Medulla oblongata (tissue), 1 donor: ENCODE measurements at regions not wholly inside any gene's neighbourhood (a gene's known extent, or its start where the extent isn't known, plus 50 kb on each side); places are given as distances from the start of the nearest gene placed in this dataset.
"Not testable (repeated sequence)": the region's sequence is repeated elsewhere in the genome, so short reads cannot be mapped to it uniquely, and the experiment has no call there.

Experiments used
- DNase-seq: peaks from one replicate; pipeline ENCODE4 v3.0.0-alpha.2; 2015; ENCODE audit errors: extremely low spot score

DNA sequence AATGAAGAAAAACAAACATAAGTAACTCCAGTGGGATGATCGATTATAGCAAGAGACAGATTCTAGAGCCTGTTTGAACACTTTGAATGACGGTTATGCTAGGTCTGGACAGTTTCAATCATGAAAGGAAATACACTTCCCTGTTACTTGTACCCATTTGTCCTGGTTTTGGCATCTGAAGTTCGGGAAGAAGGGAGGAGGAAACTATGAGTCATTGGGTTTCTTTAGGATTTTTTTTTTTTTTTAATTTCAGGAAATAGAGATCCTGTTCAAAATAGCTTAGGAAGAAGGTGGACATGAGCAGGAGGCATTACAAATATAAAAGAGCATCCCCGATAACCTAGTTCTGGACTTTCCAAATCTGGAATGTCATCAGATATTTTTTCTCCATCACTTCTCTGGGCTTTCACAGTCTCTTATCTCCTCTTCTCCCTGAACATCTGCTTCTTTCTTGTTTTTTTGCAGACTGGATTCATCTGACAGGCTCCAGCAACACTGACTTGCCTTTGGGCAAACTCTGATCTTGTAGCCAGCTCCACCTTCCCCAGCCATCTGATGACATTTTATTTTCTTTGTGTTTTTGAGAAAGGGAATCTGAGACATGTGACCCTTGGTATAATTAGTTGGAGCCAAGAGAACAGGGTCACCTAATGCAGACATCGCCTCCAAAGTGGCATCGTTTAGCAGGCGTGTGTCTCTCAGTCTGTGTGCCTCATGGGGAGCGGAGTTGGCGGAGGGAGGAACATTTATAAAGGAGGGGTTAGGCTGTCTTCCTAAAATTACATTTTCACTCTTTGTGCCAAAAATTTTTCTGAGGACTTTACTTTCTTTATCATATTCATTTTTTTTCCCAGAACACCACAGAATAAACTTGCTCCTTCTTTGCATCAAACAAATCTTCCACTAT, 195.3 kb upstream of the EPHA4 start:
- DNase-seq = no peak

DNA sequence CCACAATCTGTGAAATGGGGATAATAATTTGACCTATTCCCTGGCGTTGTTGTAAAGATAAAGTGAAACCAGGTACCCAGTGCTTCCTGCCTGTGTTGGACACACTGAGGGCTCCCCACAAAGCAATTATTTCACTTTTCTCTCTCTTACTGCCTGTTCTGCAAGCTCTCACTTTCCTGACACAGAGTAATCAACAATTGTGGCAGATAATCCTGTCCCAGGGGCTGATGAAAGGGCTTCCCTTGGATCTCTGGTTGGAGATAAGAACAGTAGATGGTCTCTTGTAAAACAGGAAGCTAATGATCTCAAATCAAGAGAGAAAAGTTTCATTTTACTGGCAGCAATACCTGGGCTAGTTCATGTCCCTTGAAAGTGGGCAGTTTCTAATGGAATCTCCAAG, 190.4 kb upstream of the EPHA4 start:
- no peak for DNase-seq

DNA sequence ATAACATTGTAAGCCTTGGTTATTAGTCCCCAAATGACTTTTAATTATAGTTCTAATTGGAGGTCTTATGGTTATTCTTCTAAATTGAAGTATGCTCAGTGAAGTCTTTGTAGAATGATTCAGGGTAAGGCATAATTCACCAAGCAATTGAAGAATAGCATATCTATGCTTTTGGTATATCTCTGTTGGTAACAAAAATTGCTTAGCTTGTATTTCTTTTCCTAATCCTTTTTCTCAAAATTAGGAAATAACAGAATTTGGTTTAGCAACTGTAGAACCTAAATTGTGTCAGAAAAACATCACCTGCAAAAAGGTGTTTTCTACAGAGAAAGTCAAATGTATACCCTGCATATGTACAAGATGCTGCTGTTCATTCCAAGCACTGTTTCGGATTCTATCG, 189.2 kb upstream of the EPHA4 start:
- DNase-seq = no peak

DNA sequence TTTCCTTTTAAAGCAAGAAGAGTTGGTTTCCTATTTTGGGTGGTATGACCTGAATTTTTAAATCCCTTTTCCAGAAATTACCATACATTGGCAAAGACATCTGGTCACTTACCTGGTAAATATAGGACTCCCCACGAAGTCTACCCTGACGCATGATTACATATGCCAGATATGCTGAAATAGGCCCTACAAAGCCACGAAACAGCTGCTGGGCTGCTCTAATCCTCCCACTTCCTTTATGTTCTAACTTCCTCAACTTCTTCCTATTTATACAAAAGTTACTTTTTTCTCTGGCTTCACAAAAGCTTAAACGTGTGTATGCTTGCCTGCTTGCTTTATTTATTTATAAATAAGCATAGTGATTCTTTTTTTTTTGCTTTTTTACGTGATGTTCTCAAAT, 186.0 kb upstream of the EPHA4 start:
- DNase-seq = no peak

DNA sequence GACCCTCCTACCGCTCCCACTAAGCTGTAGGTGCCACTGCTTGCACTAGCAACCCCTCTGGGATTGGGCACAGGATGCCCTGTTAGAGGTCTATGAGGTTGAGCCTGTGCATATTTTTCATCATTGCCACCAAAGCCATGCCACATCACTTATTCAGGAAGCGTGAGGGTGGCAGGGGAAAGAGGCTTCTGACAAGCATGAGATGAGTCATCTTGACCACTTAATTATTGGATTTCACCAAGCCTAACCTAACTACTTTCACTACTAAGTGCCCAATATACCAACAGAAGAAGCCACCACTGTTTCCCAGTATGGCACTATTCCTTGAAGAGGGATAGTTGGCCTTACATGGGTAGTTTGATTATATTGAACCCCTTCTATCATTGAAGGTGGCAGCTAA, 181.3 kb upstream of the EPHA4 start:
- DNase-seq = no peak

DNA sequence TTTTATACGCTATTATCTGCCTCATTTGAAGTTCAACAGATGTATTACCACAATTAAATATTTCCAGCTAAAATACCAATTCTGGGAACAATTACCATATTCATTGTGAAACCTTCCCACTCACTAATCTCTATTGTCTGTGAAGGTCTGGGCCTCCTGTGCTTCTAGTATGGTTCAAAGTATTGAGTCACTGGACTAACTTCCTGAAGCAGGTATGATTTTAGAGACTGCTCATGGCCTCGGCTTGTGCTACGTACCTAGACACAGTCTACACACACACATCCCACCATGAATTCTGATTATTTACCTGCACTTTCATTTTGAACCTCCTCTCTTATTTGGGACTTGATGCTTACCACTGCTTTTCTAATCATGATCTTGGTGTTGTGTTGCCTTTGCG, 180.7 kb upstream of the EPHA4 start:
- no peak for DNase-seq

DNA sequence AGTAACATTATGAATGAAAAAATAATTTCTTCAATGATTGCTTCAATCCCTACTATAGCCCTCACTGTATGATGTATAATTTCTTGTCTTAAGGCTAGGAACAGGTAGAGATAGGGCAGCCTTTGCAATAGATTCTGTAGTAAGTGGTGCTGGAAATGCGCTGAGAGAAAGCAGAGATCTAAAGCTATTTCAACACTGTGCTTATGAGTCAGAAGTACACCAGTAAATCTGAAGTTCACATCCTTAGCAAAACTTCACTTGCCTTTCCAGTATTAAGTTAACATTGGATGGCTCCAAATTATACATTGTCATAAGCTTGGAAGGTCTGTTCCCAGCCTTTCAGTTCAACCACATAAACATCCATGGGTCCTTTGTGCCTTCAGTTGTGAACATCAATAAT, 178.2 kb upstream of the EPHA4 start:
- no peak for DNase-seq

DNA sequence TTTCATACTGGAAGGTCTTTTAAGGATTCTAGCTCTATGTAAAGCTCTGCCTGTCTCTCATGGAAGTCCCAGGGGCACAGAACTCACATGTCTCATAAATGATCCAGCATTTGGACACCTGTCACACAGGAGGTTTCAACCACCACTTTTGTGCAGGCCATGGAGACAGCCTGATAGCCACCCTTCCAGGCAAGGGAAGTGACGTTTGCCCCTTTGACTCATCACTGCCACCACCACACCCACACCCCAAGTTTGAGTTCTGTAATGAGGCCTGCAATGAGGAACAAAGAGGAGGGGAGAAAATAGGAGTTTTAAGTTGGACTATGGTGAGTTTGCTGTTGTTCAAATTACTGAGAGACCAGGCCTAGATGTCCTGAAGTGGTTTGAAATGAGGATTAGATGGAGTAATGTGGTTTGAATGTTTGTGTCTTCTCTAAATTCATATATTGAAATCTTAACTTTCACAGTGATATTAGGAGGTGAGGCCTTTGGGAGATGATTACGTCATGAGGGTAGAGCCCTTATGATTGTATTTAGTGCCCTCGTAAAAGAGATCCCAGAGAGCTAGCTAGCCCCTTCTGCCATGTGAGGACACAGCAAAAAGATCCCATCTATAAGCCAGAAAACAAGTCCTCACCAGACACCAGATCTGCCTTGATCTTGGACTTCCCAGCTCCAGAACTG, 175.3 kb upstream of the EPHA4 start:
- no peak for DNase-seq

DNA sequence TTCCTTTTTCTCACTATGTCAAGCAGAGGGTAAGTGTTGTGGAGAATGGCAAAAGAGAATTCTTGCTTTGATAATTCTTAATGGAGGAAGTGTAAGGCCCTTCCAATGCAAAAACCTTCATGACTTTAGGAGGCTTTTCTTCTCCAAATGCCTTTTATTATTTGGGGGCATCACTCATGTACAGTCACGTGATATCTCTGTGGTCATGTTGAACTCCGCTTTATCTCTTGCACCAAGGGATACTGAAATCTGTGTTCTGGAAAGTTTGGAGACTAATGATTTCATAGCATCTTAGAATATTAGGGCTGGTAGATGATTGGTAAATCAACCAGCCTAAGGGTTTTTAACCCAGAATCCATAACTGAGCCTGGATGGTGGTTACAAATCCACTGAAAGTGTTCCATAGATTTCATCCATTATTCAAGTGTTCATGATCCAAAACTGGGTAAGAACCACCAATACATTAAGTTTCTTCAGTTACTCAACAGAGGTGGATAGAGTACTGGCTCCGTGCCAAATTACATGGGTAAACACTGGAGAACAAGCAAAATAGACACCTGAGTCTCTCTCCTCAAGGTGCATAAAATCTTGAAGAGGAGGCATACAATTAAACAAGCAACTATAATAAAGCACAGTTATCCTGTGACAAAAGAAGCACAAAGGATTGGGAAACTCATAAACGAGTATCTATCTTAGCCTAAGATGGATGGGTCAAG, 169.6 kb upstream of the EPHA4 start:
- DNase-seq = no peak

DNA sequence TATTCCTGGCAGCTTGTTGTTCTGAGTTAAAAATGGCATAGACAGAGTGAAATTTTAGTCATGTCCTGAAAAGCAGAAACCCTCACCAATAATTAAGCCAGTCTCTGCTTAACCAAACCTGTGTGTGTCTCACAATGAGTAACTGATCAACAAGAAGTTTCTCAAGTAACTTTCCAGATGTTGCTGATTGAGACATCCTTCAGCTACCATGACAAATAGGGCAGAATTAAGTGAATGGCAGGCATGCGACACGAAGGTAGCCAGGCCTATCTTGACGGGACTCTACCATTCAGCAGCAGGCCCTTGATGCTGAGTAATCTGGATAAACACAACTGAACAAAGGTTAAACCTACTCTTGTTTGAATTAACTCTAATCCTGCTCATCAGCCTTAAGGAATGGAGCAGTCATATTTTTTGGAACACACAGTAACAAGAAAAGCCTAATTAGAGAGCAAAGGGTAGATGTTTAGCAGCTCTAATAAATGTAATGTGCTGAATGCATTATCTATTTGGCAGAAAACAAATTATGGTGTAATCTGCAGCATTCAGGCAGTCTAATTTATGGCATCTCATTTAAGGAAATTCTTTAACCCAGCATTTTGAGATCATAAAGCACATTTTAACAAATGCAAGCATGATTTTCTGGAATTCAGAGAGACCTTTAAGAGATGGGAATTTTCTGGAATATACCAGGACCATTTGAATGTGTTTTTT, 159.5 kb upstream of the EPHA4 start:
- DNase-seq = no peak

DNA sequence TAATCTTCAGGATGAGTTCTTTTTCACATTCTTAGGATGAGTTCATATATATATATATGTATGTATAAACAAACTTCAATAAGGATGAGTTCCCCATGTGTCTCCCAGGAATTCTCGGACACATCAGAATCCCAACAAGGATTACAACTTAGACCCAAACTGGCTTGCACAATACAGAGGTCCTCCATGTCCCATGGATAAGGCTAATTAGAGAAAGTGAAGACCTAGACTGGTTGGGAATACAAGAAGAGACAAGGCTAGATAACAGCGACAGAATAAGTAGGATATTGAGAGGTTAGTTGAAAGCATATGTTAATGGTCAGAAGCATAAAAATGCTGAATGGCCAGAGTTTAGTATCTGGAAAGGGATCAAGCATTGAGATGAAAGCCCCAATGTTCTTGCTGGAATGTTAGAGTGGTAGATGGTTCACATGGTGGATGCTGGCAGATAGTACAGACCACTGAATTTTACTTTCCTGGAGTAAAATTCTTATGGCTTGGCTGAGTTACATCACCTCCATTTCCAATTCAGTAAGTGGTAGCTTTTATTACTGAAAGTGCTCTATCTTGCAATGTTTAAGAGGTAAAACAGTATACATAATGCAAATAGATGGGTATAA, 154.9 kb upstream of the EPHA4 start:
- DNase-seq = no peak

DNA sequence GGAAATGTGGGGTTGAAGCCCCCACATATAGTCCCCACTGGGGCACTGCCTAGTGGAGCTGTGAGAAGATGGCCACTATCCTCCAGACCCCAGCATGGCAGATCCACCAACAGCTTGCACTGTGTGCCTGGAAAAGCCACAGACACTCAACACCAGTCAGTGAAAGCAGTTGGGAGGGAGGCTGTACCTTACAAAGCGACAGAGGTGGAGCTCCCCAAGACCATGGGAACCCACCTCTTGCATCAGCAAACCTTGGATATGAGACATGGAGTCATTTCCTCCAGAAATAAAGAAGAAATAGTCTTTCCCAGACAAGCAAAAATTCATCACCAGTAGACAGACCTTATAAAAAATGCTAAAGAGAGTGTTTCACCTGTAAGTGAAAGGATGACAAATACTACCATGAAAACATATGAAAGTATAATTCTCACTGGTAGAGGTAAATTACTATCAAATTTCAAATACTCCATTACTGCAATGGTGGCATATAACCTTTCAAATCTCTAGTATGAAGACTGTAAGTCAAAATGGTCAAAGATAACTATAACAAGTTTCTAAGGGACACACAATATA, 152.6 kb upstream of the EPHA4 start:
- DNase-seq = no peak

DNA sequence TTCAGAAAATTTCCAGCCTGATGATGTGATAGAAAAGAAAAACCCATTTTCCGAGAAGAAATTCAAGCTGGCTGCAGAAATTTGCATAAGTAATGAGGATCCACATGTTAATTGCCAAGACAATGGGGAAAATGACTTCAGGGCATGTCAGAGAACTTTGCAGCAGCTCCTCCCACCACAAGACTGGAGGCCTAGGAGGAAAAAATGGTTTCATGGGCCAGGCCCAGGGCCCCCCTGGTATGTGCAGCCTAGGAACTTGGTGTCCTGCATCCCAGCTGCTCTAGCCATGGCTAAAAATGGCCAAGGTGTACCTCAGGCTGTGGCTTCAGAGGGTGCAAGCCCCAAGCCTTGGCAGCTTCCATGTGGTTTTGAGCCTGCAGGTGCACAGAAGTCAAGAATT, 152.0 kb upstream of the EPHA4 start:
- not testable (repeated sequence) for DNase-seq

DNA sequence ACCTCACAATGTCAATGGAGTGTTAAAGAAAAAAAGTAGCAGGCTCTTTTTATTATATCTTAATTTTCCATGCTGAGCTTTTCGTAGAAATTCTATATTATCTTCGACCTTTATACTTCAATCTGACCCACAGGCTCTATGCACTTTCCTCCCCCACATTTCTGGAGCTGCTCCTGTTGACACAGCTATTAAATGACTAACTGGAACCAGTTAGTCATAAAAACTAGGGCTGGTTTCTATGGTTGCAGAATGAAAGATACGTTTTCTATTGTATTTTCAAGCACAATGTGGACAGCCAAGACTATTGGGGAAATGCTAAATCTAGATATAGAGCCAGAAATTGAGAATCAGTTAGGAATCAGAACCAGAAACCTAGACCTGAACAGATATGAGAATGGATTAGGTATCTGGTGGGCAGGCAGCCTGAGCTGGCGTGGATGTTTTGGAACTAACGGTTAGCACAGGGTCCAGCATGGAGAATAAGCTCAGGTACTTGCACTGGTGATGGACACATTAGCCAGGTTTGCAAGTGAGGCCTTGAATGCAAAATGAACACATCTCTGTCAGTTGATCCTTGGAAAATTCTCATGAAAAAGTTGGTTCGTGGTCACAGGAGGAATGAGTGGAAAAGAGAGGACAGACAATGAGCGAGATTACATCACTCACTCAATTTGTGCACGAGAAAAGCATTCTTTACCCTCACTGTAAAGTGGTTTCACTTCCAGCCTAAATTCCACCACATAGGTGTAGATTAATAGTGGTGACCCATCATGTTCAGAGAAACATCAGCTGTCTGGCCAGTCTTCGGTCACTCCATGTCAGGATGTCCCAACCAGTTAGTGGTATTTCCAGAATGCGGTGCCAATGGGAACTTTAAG, 144.6 kb upstream of the EPHA4 start:
- DNase-seq = no peak

DNA sequence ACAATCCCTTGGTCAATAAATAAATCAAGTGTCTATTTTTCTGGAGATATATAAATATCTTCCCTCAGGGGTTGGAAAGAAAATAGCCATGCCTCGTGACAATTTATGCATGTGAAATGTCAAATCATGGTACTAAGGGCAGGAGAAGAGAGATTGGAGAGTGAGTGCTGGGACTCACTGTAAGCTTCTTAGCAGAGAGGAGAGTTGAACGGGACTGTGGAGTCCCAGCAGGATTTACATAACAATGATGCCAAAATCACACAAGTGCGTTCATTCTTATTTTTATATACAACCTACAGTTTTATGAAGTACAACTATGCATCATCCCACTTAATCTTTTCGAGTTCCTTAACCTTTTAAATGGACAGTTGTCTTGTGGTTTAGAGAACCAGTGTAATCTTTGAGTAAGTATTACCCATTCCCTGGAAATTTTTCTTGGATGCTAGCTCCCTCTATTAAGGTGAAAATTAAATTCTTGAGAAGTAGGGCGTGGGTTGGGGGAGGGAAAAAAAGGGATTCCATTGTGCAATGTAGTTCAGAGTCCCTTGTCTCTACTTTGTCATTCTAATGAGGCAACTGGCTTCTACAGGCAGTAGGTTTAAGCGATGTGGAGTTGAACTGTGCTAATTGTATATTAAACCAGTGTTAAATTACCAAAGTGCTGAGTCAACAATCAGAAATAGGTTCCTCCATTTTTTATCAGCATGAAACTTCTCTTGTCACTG, 143.6 kb upstream of the EPHA4 start:
- no peak for DNase-seq

DNA sequence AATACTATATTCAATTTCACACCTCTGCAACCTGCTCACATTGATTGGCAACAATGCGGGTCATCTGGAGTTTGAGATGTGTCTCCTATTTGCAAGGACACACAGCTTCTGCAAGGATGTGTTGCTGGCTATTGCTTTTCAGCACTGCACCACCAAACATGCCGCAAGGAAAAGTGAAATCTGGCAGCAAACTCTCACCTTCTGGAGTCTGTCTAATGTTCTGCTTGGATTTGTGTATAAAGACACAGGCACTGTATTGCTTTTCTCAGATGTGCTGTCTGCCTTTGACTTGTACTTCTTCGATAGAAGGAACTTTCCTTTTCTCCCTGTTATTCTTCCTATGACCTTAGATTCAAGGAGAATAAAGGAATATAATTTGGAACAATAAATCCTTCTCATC, 138.6 kb upstream of the EPHA4 start:
- no peak for DNase-seq

DNA sequence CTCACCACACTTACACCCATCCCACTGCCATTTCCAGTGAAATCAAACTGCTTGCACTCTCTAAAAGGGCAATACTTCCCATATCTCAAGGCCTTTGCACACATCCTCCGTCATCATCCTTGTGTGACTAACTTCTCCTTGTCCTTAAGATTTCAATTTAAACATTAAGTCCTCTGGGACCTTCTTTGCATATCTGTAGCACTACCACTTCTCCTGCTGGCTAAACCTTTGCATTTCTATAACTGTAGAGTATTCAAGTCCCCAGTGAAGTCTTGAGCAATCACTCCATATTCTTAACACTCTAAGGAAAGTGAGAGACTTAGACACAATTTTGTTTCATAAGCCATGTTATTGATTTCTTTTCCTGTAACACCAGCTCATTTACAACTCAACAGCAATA, 136.8 kb upstream of the EPHA4 start:
- no peak for DNase-seq

DNA sequence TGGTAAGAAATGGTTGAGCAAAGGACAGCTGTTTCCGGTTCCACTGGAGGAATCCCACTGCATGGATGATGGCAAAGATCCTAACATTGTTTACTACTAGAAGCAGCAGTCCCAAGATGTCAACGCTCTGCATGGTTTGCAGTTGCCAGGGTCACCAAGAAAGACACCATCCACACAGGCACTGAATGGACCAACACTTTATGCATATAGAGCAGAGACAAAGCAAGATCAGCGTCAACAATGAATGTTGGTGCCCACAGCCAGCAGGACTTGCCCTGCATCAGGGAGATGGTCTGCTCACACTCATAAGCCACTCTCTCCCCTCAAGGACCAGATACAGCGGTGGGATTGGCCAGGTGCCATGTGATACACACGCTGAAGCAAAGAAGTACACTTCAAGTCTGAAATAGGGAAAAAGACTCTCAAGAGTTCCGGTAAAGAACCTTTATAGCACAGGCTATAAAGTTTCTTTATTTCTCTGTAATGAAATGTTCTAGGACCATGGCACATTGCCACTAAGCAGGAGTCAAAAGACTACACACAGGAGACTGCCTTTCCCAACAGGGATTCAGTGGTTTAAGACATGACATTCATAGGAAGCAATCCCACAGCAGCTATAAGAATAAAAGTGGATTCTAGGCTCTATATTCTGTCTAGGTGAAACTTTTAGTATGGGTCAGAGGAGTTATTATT, 133.2 kb upstream of the EPHA4 start:
- DNase-seq = no peak

DNA sequence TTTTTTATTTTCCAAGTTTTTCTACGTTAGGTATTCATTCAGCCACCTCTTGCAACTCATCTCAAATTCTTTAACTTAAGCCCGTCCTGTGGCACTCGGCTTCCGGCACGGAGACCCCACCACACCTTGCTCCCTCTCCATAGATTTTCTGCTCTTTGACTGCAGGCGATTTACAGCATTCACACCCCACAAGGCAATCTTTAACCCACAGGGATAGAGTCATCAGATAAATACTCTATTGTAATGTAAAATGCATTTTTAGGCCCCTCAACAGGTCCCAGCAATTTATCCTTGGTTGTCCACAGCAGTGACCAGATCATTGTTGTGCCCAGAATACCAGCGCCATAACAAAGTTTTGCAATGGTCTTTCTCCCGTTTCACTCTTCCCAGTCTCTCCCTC, 132.3 kb upstream of the EPHA4 start:
- no peak for DNase-seq
